Esophagus muscularis mucosa (tissue), 4 donors: ENCODE measurements at regions not wholly inside any gene's neighbourhood (a gene's known extent, or its start where the extent isn't known, plus 50 kb on each side); places are given as distances from the start of the nearest gene placed in this dataset.
"Not testable (repeated sequence)": the region's sequence is repeated elsewhere in the genome, so short reads cannot be mapped to it uniquely, and the experiment has no call there.

Experiments
- CTCF ChIP-seq, 3 experiments: fragments of 200-600 bp in 2 of 3; fragments of 450-650 bp in 1 of 3; sonication (generic) in 2 of 3; IDR thresholded peaks; one replicate each; pipeline ENCODE4 v1.5.1; 2017 to 2019; ENCODE audit warnings: antibody characterized with exemption in 3 of 3, mild to moderate bottlenecking in 2 of 3, moderate library complexity in 1 of 3
- EP300 ChIP-seq: sonication (generic); formaldehyde crosslinking; IDR thresholded peaks from one replicate; pipeline ENCODE4 v1.6.1; 2017; ENCODE audit warnings: antibody characterized with exemption
- POLR2A ChIP-seq: fragments of 450-650 bp; IDR thresholded peaks from one replicate; pipeline ENCODE4 v1.6.1; 2017; ENCODE audit warnings: antibody characterized with exemption, moderate library complexity, mild to moderate bottlenecking, low read depth
- POLR2AphosphoS5 ChIP-seq, 2 donors: sonication (generic); formaldehyde crosslinking; IDR thresholded peaks; one replicate each; pipeline ENCODE4 v1.6.1; 2017; ENCODE audit warnings: antibody characterized with exemption in 2 of 2

DNA sequence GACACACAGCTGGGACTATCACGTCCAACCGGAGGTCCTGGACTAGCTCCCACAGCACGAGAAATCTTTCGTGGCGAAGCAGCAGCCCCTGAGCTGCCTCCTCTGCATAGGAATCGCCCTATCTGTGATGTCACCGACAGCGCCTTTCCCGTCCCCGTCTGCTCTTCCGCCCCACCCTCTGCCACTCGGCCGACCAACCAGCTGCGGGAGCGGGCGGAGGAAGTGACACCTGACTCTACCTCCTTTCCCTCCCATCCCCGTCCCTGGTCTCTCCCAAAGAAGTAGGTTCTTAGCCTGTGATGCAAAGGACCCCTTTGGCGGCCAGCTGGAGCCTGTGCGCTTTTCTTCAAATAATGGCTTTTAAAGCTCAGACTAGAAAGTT lies 59.7 kb upstream of the NBPF9 start:
- not testable (repeated sequence) for TF ChIP-seq CTCF (IDR thresholded peaks at IDR 0.05); POLR2A; EP300
- peak in 1 of 2 donors; percentile 33 for TF ChIP-seq POLR2AphosphoS5 (IDR thresholded peaks at IDR 0.05)
